ENCODE measurements at regions not wholly inside any gene's neighbourhood (a gene's known extent, or its start where the extent isn't known, plus 50 kb on each side); places are given as distances from the start of the nearest gene placed in this dataset.

GRCh38 chr2:151113318-151113717 lies 148.3 kb downstream of the RBM43 start:
- Histone ChIP-seq H3K27me3 (ENCODE audit: control insufficient read depth, insufficient read depth, low read length) (no peaks in the 10 kb centered on the region), H3K9me3 (replicated peaks; ENCODE audit: control insufficient read depth, low read depth, low read length) (no peaks in the 10 kb centered on the region), H3K4me3 (ENCODE audit: low read length) (no peak overlapping the region), H3K4me1 (ENCODE audit: control insufficient read depth, insufficient read depth, low read length) (peaks cover 2% of the 10 kb centered on the region), H3K36me3 (ENCODE audit: control insufficient read depth, insufficient read depth, low read length) (no peaks in the 10 kb centered on the region), H3K27ac (ENCODE audit: low read length) (no peak overlapping the region)
- WGBS (ENCODE audit: insufficient coverage): 100% methylated on average over 1 of the region's 3 CpGs
- DNase-seq: no peak

- no peak for DNase-seq
- no CpG with 5 or more reads among the region's 1 CpG for WGBS (ENCODE audit: insufficient coverage)
These were observed 149.9 kb downstream of the RBM43 start for GRCh38 chr2:151111599-151112278.

GRCh38 chr2:151106805-151107506 lies 154.7 kb downstream of the RBM43 start:
- no peaks in the 10 kb centered on the region for H3K36me3 ChIP-seq (ENCODE audit: control insufficient read depth, insufficient read depth, low read length)
- H3K27ac ChIP-seq (ENCODE audit: low read length): no peak overlapping the region
- no peaks in the 10 kb centered on the region for H3K27me3 ChIP-seq (ENCODE audit: control insufficient read depth, insufficient read depth, low read length)
- DNase-seq: no peak
- H3K9me3 ChIP-seq (replicated peaks; ENCODE audit: control insufficient read depth, low read depth, low read length): peaks cover 2% of the 10 kb centered on the region
- H3K4me1 ChIP-seq (ENCODE audit: control insufficient read depth, insufficient read depth, low read length): no peaks in the 10 kb centered on the region
- 100% methylated on average over 1 of the region's 3 CpGs for WGBS (ENCODE audit: insufficient coverage)
- H3K4me3 ChIP-seq (ENCODE audit: low read length): no peak overlapping the region

More at GRCh38 chr2:151111599-151112278, 149.9 kb downstream of the RBM43 start:
- Histone ChIP-seq H3K4me1 (ENCODE audit: control insufficient read depth, insufficient read depth, low read length) (peaks cover 2% of the 10 kb centered on the region), H3K27me3 (ENCODE audit: control insufficient read depth, insufficient read depth, low read length) (no peaks in the 10 kb centered on the region), H3K27ac (ENCODE audit: low read length) (no peak overlapping the region), H3K4me3 (ENCODE audit: low read length) (no peak overlapping the region), H3K36me3 (ENCODE audit: control insufficient read depth, insufficient read depth, low read length) (no peaks in the 10 kb centered on the region), H3K9me3 (replicated peaks; ENCODE audit: control insufficient read depth, low read depth, low read length) (peaks cover 2% of the 10 kb centered on the region)

GRCh38 chr2:151103551-151103950 lies 158.1 kb downstream of the RBM43 start:
- Histone ChIP-seq H3K4me1 (ENCODE audit: control insufficient read depth, insufficient read depth, low read length) (no peaks in the 10 kb centered on the region), H3K9me3 (replicated peaks; ENCODE audit: control insufficient read depth, low read depth, low read length) (peaks cover 2% of the 10 kb centered on the region), H3K36me3 (ENCODE audit: control insufficient read depth, insufficient read depth, low read length) (no peaks in the 10 kb centered on the region), H3K27ac (ENCODE audit: low read length) (no peak overlapping the region), H3K4me3 (ENCODE audit: low read length) (no peak overlapping the region), H3K27me3 (ENCODE audit: control insufficient read depth, insufficient read depth, low read length) (no peaks in the 10 kb centered on the region)
- WGBS (ENCODE audit: insufficient coverage): no CpG with 5 or more reads among the region's 4 CpGs
- no peak for DNase-seq

GRCh38 chr2:151102226-151102625 lies 159.4 kb downstream of the RBM43 start:
- Histone ChIP-seq H3K36me3 (ENCODE audit: control insufficient read depth, insufficient read depth, low read length) (no peaks in the 10 kb centered on the region), H3K4me3 (ENCODE audit: low read length) (no peak overlapping the region), H3K27me3 (ENCODE audit: control insufficient read depth, insufficient read depth, low read length) (no peaks in the 10 kb centered on the region), H3K27ac (ENCODE audit: low read length) (no peak overlapping the region), H3K9me3 (replicated peaks; ENCODE audit: control insufficient read depth, low read depth, low read length) (no peaks in the 10 kb centered on the region), H3K4me1 (ENCODE audit: control insufficient read depth, insufficient read depth, low read length) (peaks cover 2% of the 10 kb centered on the region)
- peak; percentile 26 for DNase-seq
- WGBS (ENCODE audit: insufficient coverage): no CpG with 5 or more reads among the region's 2 CpGs

- Histone ChIP-seq H3K9me3 (replicated peaks; ENCODE audit: control insufficient read depth, low read depth, low read length) (no peaks in the 10 kb centered on the region), H3K27me3 (ENCODE audit: control insufficient read depth, insufficient read depth, low read length) (no peaks in the 10 kb centered on the region), H3K36me3 (ENCODE audit: control insufficient read depth, insufficient read depth, low read length) (no peaks in the 10 kb centered on the region), H3K4me3 (ENCODE audit: low read length) (no peak overlapping the region), H3K27ac (ENCODE audit: low read length) (no peak overlapping the region), H3K4me1 (ENCODE audit: control insufficient read depth, insufficient read depth, low read length) (peaks cover 4% of the 10 kb centered on the region)
- DNase-seq: peak; percentile 57
These were observed 162.8 kb downstream of the RBM43 start for GRCh38 chr2:151098841-151099240.

GRCh38 chr2:151097895-151098294 lies 163.8 kb downstream of the RBM43 start:
- Histone ChIP-seq H3K36me3 (ENCODE audit: control insufficient read depth, insufficient read depth, low read length) (no peaks in the 10 kb centered on the region), H3K9me3 (replicated peaks; ENCODE audit: control insufficient read depth, low read depth, low read length) (no peaks in the 10 kb centered on the region), H3K4me1 (ENCODE audit: control insufficient read depth, insufficient read depth, low read length) (peaks cover 4% of the 10 kb centered on the region), H3K4me3 (ENCODE audit: low read length) (no peak overlapping the region), H3K27me3 (ENCODE audit: control insufficient read depth, insufficient read depth, low read length) (no peaks in the 10 kb centered on the region), H3K27ac (ENCODE audit: low read length) (peak overlapping the region; percentile 53)
- DNase-seq: peak; percentile 94
- no CpG with 5 or more reads among the region's 4 CpGs for WGBS (ENCODE audit: insufficient coverage)

- H3K9me3 ChIP-seq (replicated peaks; ENCODE audit: control insufficient read depth, low read depth, low read length): no peaks in the 10 kb centered on the region
- peaks cover 4% of the 10 kb centered on the region for H3K4me1 ChIP-seq (ENCODE audit: control insufficient read depth, insufficient read depth, low read length)
- H3K4me3 ChIP-seq (ENCODE audit: low read length): no peak overlapping the region
- H3K27ac ChIP-seq (ENCODE audit: low read length): peak overlapping the region; percentile 53
- no peaks in the 10 kb centered on the region for H3K36me3 ChIP-seq (ENCODE audit: control insufficient read depth, insufficient read depth, low read length)
- no peaks in the 10 kb centered on the region for H3K27me3 ChIP-seq (ENCODE audit: control insufficient read depth, insufficient read depth, low read length)
- DNase-seq: peak; percentile 97
These were observed 164.5 kb downstream of the RBM43 start for GRCh38 chr2:151097128-151097527.

GRCh38 chr2:151096235-151096634 lies 165.4 kb downstream of the RBM43 start:
- WGBS (ENCODE audit: insufficient coverage): 92% methylated on average over 2 of the region's 3 CpGs
- no peaks in the 10 kb centered on the region for H3K9me3 ChIP-seq (replicated peaks; ENCODE audit: control insufficient read depth, low read depth, low read length)
- no peak overlapping the region for H3K27ac ChIP-seq (ENCODE audit: low read length)
- no peak overlapping the region for H3K4me3 ChIP-seq (ENCODE audit: low read length)
- no peaks in the 10 kb centered on the region for H3K36me3 ChIP-seq (ENCODE audit: control insufficient read depth, insufficient read depth, low read length)
- no peak for DNase-seq
- no peaks in the 10 kb centered on the region for H3K27me3 ChIP-seq (ENCODE audit: control insufficient read depth, insufficient read depth, low read length)
- peaks cover 4% of the 10 kb centered on the region for H3K4me1 ChIP-seq (ENCODE audit: control insufficient read depth, insufficient read depth, low read length)

- 57% methylated on average over 1 of the region's 3 CpGs for WGBS (ENCODE audit: insufficient coverage)
- Histone ChIP-seq H3K9me3 (replicated peaks; ENCODE audit: control insufficient read depth, low read depth, low read length) (no peaks in the 10 kb centered on the region), H3K4me1 (ENCODE audit: control insufficient read depth, insufficient read depth, low read length) (peaks cover 4% of the 10 kb centered on the region), H3K36me3 (ENCODE audit: control insufficient read depth, insufficient read depth, low read length) (no peaks in the 10 kb centered on the region), H3K27me3 (ENCODE audit: control insufficient read depth, insufficient read depth, low read length) (no peaks in the 10 kb centered on the region), H3K27ac (ENCODE audit: low read length) (no peak overlapping the region), H3K4me3 (ENCODE audit: low read length) (no peak overlapping the region)
- no peak for DNase-seq
These were observed 166.2 kb downstream of the RBM43 start for GRCh38 chr2:151095463-151095862.
